HG02678 (cell line): ENCODE measurements at regions not wholly inside any gene's neighbourhood (a gene's known extent, or its start where the extent isn't known, plus 50 kb on each side); places are given as distances from the start of the nearest gene placed in this dataset.
"Not testable (repeated sequence)": the region's sequence is repeated elsewhere in the genome, so short reads cannot be mapped to it uniquely, and the experiment has no call there.

Experiments used
- ATAC-seq: cut with Tn5 transposase; IDR thresholded peaks from one replicate; pipeline ENCODE4 v1.9.1; 2021; ENCODE audit warnings: mild to moderate bottlenecking, moderate library complexity; ENCODE audit not compliant: unreplicated experiment

GRCh38 chr12:82300611-82301010, 57.6 kb downstream of the CCDC59 start:
- no peak for ATAC-seq

DNA sequence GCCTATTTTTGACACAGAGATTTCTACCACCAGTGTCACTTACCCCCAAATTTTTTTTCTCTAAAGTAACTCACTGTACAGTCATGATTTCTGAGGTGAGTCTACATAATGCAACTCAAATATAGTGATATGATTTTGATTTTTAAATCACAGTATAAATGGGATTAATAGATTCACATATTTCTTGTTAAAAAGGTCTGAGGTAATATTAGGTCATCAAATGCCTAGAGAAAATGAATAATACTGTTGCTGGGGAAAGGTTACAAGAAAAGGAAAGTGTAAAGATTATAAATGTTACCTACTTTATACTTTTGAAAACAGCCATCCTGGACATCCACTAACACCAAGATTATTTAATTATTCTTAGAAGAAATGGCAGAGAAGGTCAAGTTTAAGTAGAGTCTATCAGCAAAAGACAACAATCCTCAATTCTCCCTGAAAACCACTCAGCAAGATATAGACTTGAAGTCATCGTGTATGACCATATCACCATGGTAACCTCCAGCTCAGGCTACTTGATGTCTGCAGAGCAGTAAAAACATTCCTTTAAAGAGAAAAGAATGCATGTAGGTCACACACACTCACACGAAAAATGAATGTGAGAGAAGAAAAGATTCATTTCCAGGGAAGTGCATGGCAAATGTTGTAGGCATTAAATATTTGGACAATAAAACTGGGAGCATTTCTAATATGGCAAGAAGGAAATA, 58.7 kb downstream of the CCDC59 start:
- ATAC-seq, result no peak

- ATAC-seq, result no peak
Measured at GRCh38 chr12:82290415-82290814, 67.8 kb downstream of the CCDC59 start.

- ATAC-seq, result not testable (repeated sequence)
Measured at GRCh38 chr12:82281335-82281734, 76.9 kb downstream of the CCDC59 start.

DNA sequence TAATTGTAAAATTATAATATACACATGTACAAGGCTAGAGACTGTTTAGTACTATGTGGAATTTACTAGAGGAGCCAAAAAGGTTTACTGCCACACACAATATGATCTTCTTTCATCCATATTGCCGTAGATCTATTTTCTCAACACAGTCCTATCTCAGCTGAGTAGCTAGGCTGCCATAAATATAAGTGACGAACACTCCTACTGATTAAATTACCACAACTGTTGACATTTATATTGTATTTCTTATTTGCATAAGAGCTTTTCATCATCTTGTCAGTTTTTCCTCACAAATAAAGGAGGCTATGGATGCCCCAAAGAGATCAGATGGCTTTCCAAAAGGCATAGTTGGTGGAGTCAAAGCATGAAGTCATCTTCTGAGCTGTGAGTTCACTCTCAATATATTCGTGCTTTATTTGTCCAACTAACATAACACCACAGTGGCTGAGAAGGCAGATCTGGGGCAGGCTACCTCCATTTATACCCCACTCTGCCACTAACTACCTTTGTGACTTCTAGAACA, 78.6 kb downstream of the CCDC59 start:
- no peak for ATAC-seq

- no peak for ATAC-seq
Measured at GRCh38 chr12:82277582-82277981, 80.6 kb downstream of the CCDC59 start.

- ATAC-seq, result no peak
Measured at GRCh38 chr12:82242729-82243128, 115.5 kb downstream of the CCDC59 start.

DNA sequence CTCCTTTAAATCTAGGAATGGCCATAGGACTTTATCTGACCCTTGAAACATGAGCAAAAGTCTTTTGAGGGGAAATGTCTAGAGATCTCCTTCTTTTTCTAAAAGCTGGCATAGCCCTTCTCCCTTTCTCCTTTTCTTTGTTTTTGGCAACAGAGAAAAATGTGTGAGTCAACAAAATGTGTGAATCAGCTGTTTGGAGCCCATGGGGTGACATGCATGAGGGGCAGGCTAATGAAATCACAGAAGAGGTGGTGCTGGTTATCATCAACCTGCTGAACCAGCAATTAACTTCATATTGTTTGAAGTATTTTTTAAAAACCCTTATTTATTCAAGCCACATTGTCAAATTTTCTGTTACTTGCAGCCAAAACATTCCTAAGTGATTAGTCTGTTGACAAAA, 132.3 kb downstream of the CCDC59 start:
- no peak for ATAC-seq

- ATAC-seq, result no peak
Measured at GRCh38 chr12:82223426-82223825, 134.8 kb downstream of the CCDC59 start.

- no peak for ATAC-seq
Measured at GRCh38 chr12:82216475-82216874, 141.7 kb downstream of the CCDC59 start.

DNA sequence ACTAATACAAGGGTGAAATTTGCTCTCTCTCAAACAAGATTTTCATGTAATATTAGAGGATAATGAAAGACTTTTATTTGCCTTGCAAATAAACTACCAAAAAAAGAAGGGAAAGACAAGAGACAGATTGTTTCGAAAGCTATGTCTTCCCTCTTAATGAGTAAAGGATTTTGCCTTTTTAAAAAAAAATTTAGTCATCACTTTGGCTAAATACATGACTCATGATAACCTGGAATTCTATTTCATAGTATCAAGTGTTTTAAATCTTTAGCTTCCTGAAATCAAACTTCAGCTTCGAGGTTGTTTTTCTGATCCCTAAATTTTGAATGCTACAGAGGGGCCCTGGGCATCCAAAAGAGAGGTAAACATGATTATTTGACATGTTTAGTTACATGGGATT, 144.4 kb downstream of the CCDC59 start:
- no peak for ATAC-seq

DNA sequence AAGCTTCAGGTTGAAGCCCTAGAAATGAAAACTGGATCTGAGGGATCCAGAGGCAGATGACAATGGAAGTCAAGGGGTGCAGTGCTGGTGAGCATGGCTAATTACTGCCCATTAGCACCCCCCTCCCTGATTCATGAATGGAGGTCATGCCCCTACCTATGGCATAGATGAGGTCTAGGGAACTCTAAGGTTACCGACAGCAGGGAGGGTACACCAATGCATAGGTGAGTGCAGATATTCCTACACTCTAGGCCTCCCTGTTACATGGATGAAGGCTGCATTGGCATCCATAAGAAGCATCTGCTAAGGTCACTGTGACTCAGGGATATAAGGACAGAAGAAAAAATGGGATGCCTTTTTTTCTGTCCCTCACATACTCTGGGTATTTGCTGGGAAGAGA, 147.3 kb downstream of the CCDC59 start:
- ATAC-seq, result no peak

GRCh38 chr12:82209533-82209932, 148.7 kb downstream of the CCDC59 start:
- no peak for ATAC-seq

DNA sequence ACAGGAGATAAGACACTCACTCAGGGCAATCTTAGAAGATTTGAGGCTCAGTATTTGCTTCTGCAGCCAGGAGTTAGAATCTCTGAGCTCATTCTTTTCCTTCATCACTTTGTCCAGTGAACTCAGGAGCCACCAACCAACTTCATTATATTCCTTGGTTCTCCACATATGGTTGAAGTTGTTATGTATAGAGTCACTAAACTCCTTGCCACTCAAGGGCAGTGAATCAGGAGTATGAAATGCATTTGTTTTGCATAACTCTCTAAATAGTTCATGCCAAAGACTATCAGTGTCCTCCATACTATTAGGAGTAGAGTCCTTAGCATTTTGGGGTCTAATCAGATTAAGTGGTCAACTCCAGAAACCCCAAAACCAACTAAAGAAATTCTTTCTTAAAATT, 150.6 kb downstream of the CCDC59 start:
- ATAC-seq, result no peak

DNA sequence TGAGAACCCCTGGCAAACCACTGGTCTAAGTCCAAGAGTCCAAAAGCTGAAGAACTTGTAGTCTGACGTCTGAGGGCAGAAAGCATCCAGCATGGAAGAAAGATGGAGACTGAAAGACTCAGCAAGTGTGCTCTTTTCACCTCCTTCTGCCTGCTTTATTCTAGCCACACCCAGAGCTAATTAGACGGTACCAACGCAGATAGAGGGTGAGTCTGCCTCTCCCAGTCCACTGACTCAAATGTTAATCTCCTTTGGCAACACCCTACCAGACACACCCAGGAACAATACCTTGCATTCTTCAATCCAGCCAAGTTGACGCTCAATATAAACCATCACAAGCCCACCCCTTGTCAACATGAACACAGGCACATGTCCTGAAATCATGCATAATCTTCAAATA, 155.1 kb downstream of the CCDC59 start:
- no peak for ATAC-seq

DNA sequence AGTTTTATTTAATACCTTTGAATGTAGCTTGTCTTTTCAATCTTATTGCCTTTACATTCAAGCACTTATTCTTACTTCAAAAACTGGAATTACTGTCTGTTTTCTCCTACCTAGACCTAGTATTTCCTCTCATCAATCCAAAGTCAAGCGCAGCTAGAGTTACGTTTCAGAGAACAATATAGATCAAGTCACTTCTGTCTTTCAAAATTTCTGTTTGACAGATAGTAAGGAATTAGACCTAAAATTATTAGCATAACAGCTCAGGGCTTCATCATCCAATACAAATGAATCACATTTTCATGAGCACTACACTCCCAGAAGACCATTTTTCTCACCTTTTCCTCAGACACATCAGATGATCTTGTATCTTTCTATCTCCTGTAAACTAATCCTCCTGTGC, 170.6 kb downstream of the CCDC59 start:
- no peak for ATAC-seq

DNA sequence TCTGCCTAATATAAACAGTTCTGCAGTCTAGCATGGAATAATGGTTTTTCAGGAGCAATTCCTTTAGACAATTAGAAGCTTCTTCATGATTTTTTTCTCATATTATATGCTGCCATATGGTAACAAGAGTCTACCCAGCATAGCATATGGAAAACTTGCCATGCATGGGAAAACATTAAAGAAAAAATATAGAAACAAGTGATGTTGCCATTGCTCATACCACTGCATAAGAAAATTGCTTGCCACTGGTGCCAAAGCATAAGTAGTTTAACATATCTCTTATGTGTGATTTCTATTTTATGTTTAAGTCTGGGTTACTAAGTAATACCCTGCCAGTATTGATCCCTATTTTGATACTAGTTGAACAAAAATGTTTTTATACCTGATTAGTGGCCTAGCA, 171.2 kb downstream of the CCDC59 start:
- no peak for ATAC-seq

GRCh38 chr12:82186282-82186681, 171.9 kb downstream of the CCDC59 start:
- ATAC-seq, result no peak

- no peak for ATAC-seq
Measured at GRCh38 chr12:82184844-82185243, 173.3 kb downstream of the CCDC59 start.

- no peak for ATAC-seq
Measured at GRCh38 chr12:82182601-82183190, 175.5 kb downstream of the CCDC59 start.

GRCh38 chr12:82176761-82177490, 181.3 kb downstream of the CCDC59 start:
- ATAC-seq, result no peak

DNA sequence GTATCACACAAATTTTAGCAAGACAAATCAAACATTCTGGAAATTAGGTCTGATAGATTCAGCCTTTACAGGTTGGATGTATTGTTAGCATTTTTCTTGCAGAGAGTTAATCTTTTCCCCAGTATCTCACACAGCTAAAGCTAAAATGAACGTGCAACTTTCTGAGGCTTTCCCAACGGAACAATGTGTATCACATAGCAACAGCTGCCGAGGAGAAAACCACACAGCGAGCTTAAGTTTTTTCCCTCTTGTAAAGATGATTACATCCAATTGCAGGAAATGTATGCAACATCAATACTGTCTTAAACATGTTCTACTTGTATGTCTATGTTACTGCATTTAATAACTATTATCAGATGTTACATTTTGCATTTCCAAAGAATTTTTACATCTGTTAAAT, 182.2 kb downstream of the CCDC59 start:
- no peak for ATAC-seq
